Caco-2 (cell line): ENCODE measurements at regions not wholly inside any gene's neighbourhood (a gene's known extent, or its start where the extent isn't known, plus 50 kb on each side); places are given as distances from the start of the nearest gene placed in this dataset.

Source experiments
- BruUV-seq: library from RNA; stranded (reverse); fragments of 400-500 nt; replicated peaks from 2 replicates; lab custom pipeline; 2021; lab: Mats Ljungman, UMichigan
- CTCF ChIA-PET: fragments of 300-600 bp; sonication (Branson Sonifier 250); formaldehyde crosslinking; loops from one replicate; lab custom pipeline; 2022; ENCODE audit warnings: antibody characterized with exemption; lab: Charles Lee
- POLR2A ChIA-PET: fragments of 300-600 bp; sonication (Branson Sonifier 250); formaldehyde crosslinking; loops from one replicate; lab custom pipeline; 2022; ENCODE audit warnings: antibody characterized with exemption; lab: Charles Lee
- DNase-seq, 2 experiments: peaks; one replicate each; pipeline versions ENCODE4 v3.0.0 to v3.0.0-alpha.2; 2020 to 2022
- H3K27me3 ChIP-seq: replicated peaks from 2 replicates; pipeline ENCODE4 v1.6.0; 2011; ENCODE audit warnings: low read length; ENCODE audit not compliant: control insufficient read depth, insufficient read depth
- H3K36me3 ChIP-seq: 2 replicates; pipeline ENCODE4 v1.5.1; 2011; ENCODE audit warnings: low read length; ENCODE audit not compliant: control insufficient read depth, insufficient read depth
- H3K4me1 ChIP-seq: fragments of 250-450 bp; sonication (Bioruptor Pico); 2 replicates; pipeline ENCODE4 v1.5.1; 2020; ENCODE audit warnings: mild to moderate bottlenecking
- H3K4me3 ChIP-seq: 2 replicates; pipeline ENCODE4 v1.5.1; 2011; ENCODE audit warnings: low read depth, mild to moderate bottlenecking, control low read depth, low read length
- H3K9me3 ChIP-seq: fragments of 250-450 bp; sonication (Bioruptor Pico); 2 replicates; pipeline ENCODE4 v1.5.1; 2020; ENCODE audit warnings: mild to moderate bottlenecking, moderate library complexity
- H3K27ac Mint-ChIP-seq: one replicate; pipeline ENCODE4 v1.8.0; 2022; ENCODE audit warnings: mixed read lengths; ENCODE audit not compliant: unreplicated experiment
- H3K27me3 Mint-ChIP-seq: one replicate; pipeline ENCODE4 v1.8.0; 2022; ENCODE audit warnings: mixed read lengths; ENCODE audit not compliant: insufficient read depth, unreplicated experiment
- H3K36me3 Mint-ChIP-seq: one replicate; pipeline ENCODE4 v1.8.0; 2022; ENCODE audit warnings: mild to moderate bottlenecking, mixed read lengths; ENCODE audit not compliant: insufficient read depth, unreplicated experiment
- H3K4me1 Mint-ChIP-seq: one replicate; pipeline ENCODE4 v1.8.0; 2022; ENCODE audit warnings: low read depth, mixed read lengths; ENCODE audit not compliant: unreplicated experiment
- H3K4me3 Mint-ChIP-seq: one replicate; pipeline ENCODE4 v1.8.0; 2022; ENCODE audit warnings: mild to moderate bottlenecking, moderate library complexity, mixed read lengths; ENCODE audit not compliant: unreplicated experiment
- H3K9me3 Mint-ChIP-seq: one replicate; pipeline ENCODE4 v1.8.0; 2022; ENCODE audit warnings: mixed read lengths; ENCODE audit not compliant: unreplicated experiment
- intact Hi-C: fragments of 100-400 bp; cut with micrococcal nuclease; formaldehyde crosslinking; loops from one replicate; pipeline ENCODE4 v1.10.0; 2022; ENCODE audit not compliant: unreplicated experiment
- TF ChIP-seq, protein P1 (sequence below), 2 experiments: fragments of 200-600 bp in 1 of 2; IDR thresholded peaks; 1 replicate in 1 of 2; 2 replicates in 1 of 2; pipeline versions ENCODE4 v1.5.1 to v1.8.0; 2011 to 2022; ENCODE audit warnings: antibody characterized with exemption in 1 of 2, control low read depth in 1 of 2, inconsistent platforms in 1 of 2, low read depth in 1 of 2, low read length in 1 of 2, mild to moderate bottlenecking in 1 of 2, moderate library complexity in 1 of 2; ENCODE audit not compliant: insufficient read depth in 1 of 2, severe bottlenecking in 1 of 2, unreplicated experiment in 1 of 2

DNA sequence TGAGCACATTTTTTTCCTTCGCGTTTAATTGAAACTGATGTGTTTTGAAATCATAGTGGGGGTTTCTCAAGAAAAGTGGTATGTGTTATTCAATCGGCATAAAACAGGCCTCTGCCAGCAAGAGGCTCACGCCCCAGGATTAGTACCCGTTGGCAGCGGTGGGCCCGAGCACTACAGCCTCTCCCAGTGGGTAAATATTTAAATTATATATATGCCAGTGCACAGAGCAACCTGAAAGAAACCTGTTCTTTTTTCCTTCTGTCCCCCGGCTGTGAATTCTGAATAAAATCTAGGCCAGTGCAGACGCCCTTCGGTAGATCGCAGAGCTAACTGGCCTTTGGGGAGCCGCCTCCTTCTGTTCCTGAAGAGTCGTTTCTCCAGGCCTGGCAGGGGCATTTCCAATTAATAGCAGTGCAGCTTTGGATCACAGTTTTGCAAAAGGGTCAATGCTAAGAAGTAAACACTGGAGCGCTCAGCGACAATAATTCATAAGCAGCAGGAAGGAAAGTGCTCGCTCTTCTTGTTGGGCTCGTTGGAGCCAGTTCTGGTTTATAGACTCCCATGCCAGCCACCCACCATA lies 202.8 kb upstream of the SALL3 start:
- ChIA-PET POLR2A (no interaction called here), CTCF (no interaction called here)
- no peaks in the 10 kb centered on the region for H3K4me1 Mint-ChIP-seq
- Histone ChIP-seq H3K4me1 (no peaks in the 10 kb centered on the region), H3K9me3 (no peaks in the 10 kb centered on the region), H3K36me3 (no peaks in the 10 kb centered on the region), H3K4me3 (no peak overlapping the region), H3K27me3 (no peaks in the 10 kb centered on the region)
- H3K36me3 Mint-ChIP-seq: no peaks in the 10 kb centered on the region
- no peak overlapping the region for H3K27ac Mint-ChIP-seq
- TF ChIP-seq, protein P1, sequence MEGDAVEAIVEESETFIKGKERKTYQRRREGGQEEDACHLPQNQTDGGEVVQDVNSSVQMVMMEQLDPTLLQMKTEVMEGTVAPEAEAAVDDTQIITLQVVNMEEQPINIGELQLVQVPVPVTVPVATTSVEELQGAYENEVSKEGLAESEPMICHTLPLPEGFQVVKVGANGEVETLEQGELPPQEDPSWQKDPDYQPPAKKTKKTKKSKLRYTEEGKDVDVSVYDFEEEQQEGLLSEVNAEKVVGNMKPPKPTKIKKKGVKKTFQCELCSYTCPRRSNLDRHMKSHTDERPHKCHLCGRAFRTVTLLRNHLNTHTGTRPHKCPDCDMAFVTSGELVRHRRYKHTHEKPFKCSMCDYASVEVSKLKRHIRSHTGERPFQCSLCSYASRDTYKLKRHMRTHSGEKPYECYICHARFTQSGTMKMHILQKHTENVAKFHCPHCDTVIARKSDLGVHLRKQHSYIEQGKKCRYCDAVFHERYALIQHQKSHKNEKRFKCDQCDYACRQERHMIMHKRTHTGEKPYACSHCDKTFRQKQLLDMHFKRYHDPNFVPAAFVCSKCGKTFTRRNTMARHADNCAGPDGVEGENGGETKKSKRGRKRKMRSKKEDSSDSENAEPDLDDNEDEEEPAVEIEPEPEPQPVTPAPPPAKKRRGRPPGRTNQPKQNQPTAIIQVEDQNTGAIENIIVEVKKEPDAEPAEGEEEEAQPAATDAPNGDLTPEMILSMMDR (IDR thresholded peaks at IDR 0.05; ENCODE audit: insufficient read depth in 1 of 2, low read depth in 1 of 2, low read length in 1 of 2, severe bottlenecking in 1 of 2, unreplicated experiment in 1 of 2): no peak
- H3K27me3 Mint-ChIP-seq: no peaks in the 10 kb centered on the region
- H3K4me3 Mint-ChIP-seq: no peak overlapping the region
- DNase-seq: no peak
- H3K9me3 Mint-ChIP-seq: no peaks in the 10 kb centered on the region
- intact Hi-C loops: no loop called here
- BruUV-seq: no TSS peak

DNA sequence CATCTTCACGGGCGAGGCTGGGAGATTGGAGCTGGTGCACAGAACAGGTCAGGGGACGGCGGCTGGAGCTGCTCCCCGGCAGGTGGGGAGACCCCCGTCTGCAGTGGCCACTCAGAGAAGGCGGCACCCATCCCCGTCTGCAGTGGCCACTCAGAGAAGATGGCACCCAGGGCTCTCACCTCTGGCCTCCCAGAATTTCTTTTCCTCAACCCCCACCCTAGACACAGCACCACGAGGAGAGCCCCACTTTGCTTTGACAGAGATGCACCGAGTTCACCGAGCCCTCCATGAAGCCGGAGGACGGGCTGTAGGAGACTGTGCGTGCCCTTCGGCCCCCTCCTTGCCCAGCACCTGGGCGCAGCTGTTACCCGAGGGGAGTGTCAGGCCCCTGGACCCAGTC lies 201.6 kb upstream of the SALL3 start:
- CTCF ChIA-PET: no interaction called here
- POLR2A ChIA-PET: no interaction called here
- H3K36me3 ChIP-seq: no peaks in the 10 kb centered on the region
- Mint-ChIP-seq H3K27ac (no peak overlapping the region), H3K27me3 (no peaks in the 10 kb centered on the region), H3K9me3 (no peaks in the 10 kb centered on the region), H3K4me1 (no peaks in the 10 kb centered on the region), H3K36me3 (no peaks in the 10 kb centered on the region), H3K4me3 (no peak overlapping the region)
- no peaks in the 10 kb centered on the region for H3K4me1 ChIP-seq
- intact Hi-C loops: no loop called here
- TF ChIP-seq, protein P1 (IDR thresholded peaks at IDR 0.05; ENCODE audit: insufficient read depth in 1 of 2, low read depth in 1 of 2, low read length in 1 of 2, severe bottlenecking in 1 of 2, unreplicated experiment in 1 of 2): no peak
- H3K4me3 ChIP-seq: no peak overlapping the region
- H3K9me3 ChIP-seq: no peaks in the 10 kb centered on the region
- DNase-seq: no peak
- no peaks in the 10 kb centered on the region for H3K27me3 ChIP-seq
- BruUV-seq: no TSS peak

DNA sequence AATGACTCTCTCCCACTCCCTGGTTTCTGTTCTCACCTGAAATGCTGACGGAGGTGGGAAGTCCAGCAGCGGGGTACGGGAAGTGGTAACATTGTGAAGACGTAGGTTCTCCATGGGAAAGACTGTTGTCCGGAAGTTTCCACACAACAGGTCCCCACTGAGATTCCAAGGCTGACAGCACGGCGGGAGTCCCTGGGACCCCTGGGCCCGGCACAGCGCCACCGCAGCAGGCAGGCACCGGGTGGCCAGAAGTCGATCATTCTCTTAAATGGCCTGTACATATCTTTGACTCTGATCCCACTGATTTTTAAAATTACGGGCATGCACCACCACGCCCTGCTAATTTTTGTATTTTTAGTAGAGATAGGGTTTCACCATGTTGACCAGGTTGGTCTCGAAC lies 201.0 kb upstream of the SALL3 start:
- Histone ChIP-seq H3K36me3 (no peaks in the 10 kb centered on the region), H3K27me3 (no peaks in the 10 kb centered on the region), H3K4me3 (no peak overlapping the region), H3K9me3 (no peaks in the 10 kb centered on the region), H3K4me1 (no peaks in the 10 kb centered on the region)
- BruUV-seq: no TSS peak
- CTCF ChIA-PET: no interaction called here
- intact Hi-C loops: no loop called here
- Mint-ChIP-seq H3K27ac (no peak overlapping the region), H3K4me3 (no peak overlapping the region), H3K36me3 (no peaks in the 10 kb centered on the region), H3K27me3 (no peaks in the 10 kb centered on the region), H3K9me3 (no peaks in the 10 kb centered on the region), H3K4me1 (no peaks in the 10 kb centered on the region)
- DNase-seq: no peak
- TF ChIP-seq, protein P1 (IDR thresholded peaks at IDR 0.05; ENCODE audit: insufficient read depth in 1 of 2, low read depth in 1 of 2, low read length in 1 of 2, severe bottlenecking in 1 of 2, unreplicated experiment in 1 of 2): no peak
- POLR2A ChIA-PET: no interaction called here
